GM19455 (cell line): ENCODE measurements at regions not wholly inside any gene's neighbourhood (a gene's known extent, or its start where the extent isn't known, plus 50 kb on each side); places are given as distances from the start of the nearest gene placed in this dataset.
"Not testable (repeated sequence)": the region's sequence is repeated elsewhere in the genome, so short reads cannot be mapped to it uniquely, and the experiment has no call there.

Experiments
- ATAC-seq: cut with Tn5 transposase; IDR thresholded peaks from one replicate; pipeline ENCODE4 v1.9.1; 2021; ENCODE audit not compliant: unreplicated experiment

- ATAC-seq, result no peak
Observed at GRCh38 chr4:124945422-124945821, 232.9 kb upstream of the ANKRD50 start.

- ATAC-seq, result no peak
Observed at GRCh38 chr4:124943938-124944337, 231.4 kb upstream of the ANKRD50 start.

GRCh38 chr4:124943145-124943889, 230.8 kb upstream of the ANKRD50 start:
- no peak for ATAC-seq

- ATAC-seq, result no peak
Observed at GRCh38 chr4:124941267-124941666, 228.7 kb upstream of the ANKRD50 start.

GRCh38 chr4:124940387-124940786, 227.9 kb upstream of the ANKRD50 start:
- no peak for ATAC-seq

- no peak for ATAC-seq
Observed at GRCh38 chr4:124939908-124940307, 227.4 kb upstream of the ANKRD50 start.

- no peak for ATAC-seq
Observed at GRCh38 chr4:124938836-124939235, 226.3 kb upstream of the ANKRD50 start.

- ATAC-seq, result no peak
Observed at GRCh38 chr4:124937993-124938392, 225.5 kb upstream of the ANKRD50 start.

GRCh38 chr4:124936427-124936826, 223.9 kb upstream of the ANKRD50 start:
- ATAC-seq, result no peak

- ATAC-seq, result no peak
Observed at GRCh38 chr4:124934916-124935315, 222.4 kb upstream of the ANKRD50 start.

- no peak for ATAC-seq
Observed at GRCh38 chr4:124933521-124933920, 221.0 kb upstream of the ANKRD50 start.

GRCh38 chr4:124932447-124932846, 219.9 kb upstream of the ANKRD50 start:
- no peak for ATAC-seq

- ATAC-seq, result no peak
Observed at GRCh38 chr4:124931050-124931449, 218.5 kb upstream of the ANKRD50 start.

GRCh38 chr4:124922748-124923147, 210.2 kb upstream of the ANKRD50 start:
- ATAC-seq, result not testable (repeated sequence)

- ATAC-seq, result no peak
Observed at GRCh38 chr4:124918559-124919122, 206.1 kb upstream of the ANKRD50 start.

GRCh38 chr4:124915073-124915472, 202.5 kb upstream of the ANKRD50 start:
- ATAC-seq, result no peak

GRCh38 chr4:124913237-124913636, 200.7 kb upstream of the ANKRD50 start:
- ATAC-seq, result no peak

- ATAC-seq, result no peak
Observed at GRCh38 chr4:124910327-124910726, 197.8 kb upstream of the ANKRD50 start.

GRCh38 chr4:124907881-124908280, 195.3 kb upstream of the ANKRD50 start:
- no peak for ATAC-seq

GRCh38 chr4:124905441-124905840, 192.9 kb upstream of the ANKRD50 start:
- ATAC-seq, result no peak

- ATAC-seq, result no peak
Observed at GRCh38 chr4:124904723-124905388, 192.3 kb upstream of the ANKRD50 start.

GRCh38 chr4:124903995-124904722, 191.6 kb upstream of the ANKRD50 start:
- ATAC-seq, result no peak
